ENCODE measurements at regions not wholly inside any gene's neighbourhood (a gene's known extent, or its start where the extent isn't known, plus 50 kb on each side); places are given as distances from the start of the nearest gene placed in this dataset.

- no peak overlapping the region for H3K27ac Mint-ChIP-seq (ENCODE audit: unreplicated experiment)
- CTCF ChIA-PET: no interaction called here
- intact Hi-C loops (cut with micrococcal nuclease; ENCODE audit: unreplicated experiment): no loop called here
Observed at GRCh38 chr12:19885093-19885812, 446.0 kb downstream of the AEBP2 start.

GRCh38 chr12:19886065-19886464, 446.8 kb downstream of the AEBP2 start:
- H3K9me3 Mint-ChIP-seq (ENCODE audit: unreplicated experiment): no peaks in the 10 kb centered on the region
- no peak overlapping the region for H3K4me3 Mint-ChIP-seq (ENCODE audit: unreplicated experiment)
- POLR2A ChIA-PET: no interaction called here
- H3K9me3 ChIP-seq: no peaks in the 10 kb centered on the region
- no TSS peak for BruUV-seq (replicated peaks)
- no peaks in the 10 kb centered on the region for H3K4me1 Mint-ChIP-seq (ENCODE audit: low read depth, unreplicated experiment)
- no peaks in the 10 kb centered on the region; the same call in 1 of the 2 replicates for H3K36me3 ChIP-seq (ENCODE audit: control insufficient read depth, insufficient read depth, low read length)
- intact Hi-C loops (cut with micrococcal nuclease; ENCODE audit: unreplicated experiment): no loop called here
- H3K36me3 Mint-ChIP-seq (ENCODE audit: insufficient read depth, unreplicated experiment): no peaks in the 10 kb centered on the region
- H3K27ac Mint-ChIP-seq (ENCODE audit: unreplicated experiment): no peak overlapping the region
- H3K27me3 ChIP-seq (replicated peaks; ENCODE audit: control insufficient read depth, insufficient read depth, low read length): no peaks in the 10 kb centered on the region
- H3K27me3 Mint-ChIP-seq (ENCODE audit: insufficient read depth, unreplicated experiment): no peaks in the 10 kb centered on the region
- no peak overlapping the region for H3K4me3 ChIP-seq (ENCODE audit: low read depth, low read length)
- no peak for DNase-seq
- TF ChIP-seq, protein P1, sequence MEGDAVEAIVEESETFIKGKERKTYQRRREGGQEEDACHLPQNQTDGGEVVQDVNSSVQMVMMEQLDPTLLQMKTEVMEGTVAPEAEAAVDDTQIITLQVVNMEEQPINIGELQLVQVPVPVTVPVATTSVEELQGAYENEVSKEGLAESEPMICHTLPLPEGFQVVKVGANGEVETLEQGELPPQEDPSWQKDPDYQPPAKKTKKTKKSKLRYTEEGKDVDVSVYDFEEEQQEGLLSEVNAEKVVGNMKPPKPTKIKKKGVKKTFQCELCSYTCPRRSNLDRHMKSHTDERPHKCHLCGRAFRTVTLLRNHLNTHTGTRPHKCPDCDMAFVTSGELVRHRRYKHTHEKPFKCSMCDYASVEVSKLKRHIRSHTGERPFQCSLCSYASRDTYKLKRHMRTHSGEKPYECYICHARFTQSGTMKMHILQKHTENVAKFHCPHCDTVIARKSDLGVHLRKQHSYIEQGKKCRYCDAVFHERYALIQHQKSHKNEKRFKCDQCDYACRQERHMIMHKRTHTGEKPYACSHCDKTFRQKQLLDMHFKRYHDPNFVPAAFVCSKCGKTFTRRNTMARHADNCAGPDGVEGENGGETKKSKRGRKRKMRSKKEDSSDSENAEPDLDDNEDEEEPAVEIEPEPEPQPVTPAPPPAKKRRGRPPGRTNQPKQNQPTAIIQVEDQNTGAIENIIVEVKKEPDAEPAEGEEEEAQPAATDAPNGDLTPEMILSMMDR (IDR thresholded peaks at IDR 0.05; ENCODE audit: insufficient read depth in 1 of 2, low read depth in 1 of 2, low read length in 1 of 2, severe bottlenecking in 1 of 2, unreplicated experiment in 1 of 2): no peak
- H3K4me1 ChIP-seq: peaks cover 10% of the 10 kb centered on the region
- CTCF ChIA-PET: no interaction called here

More at GRCh38 chr12:19885093-19885812, 446.0 kb downstream of the AEBP2 start:
- Mint-ChIP-seq H3K27me3 (ENCODE audit: insufficient read depth, unreplicated experiment) (peaks cover 2% of the 10 kb centered on the region), H3K4me1 (ENCODE audit: low read depth, unreplicated experiment) (no peaks in the 10 kb centered on the region), H3K36me3 (ENCODE audit: insufficient read depth, unreplicated experiment) (no peaks in the 10 kb centered on the region), H3K4me3 (ENCODE audit: unreplicated experiment) (no peak overlapping the region), H3K9me3 (ENCODE audit: unreplicated experiment) (no peaks in the 10 kb centered on the region)
- H3K27me3 ChIP-seq (replicated peaks; ENCODE audit: control insufficient read depth, insufficient read depth, low read length): no peaks in the 10 kb centered on the region
- TF ChIP-seq, protein P1 (IDR thresholded peaks at IDR 0.05; ENCODE audit: insufficient read depth in 1 of 2, low read depth in 1 of 2, low read length in 1 of 2, severe bottlenecking in 1 of 2, unreplicated experiment in 1 of 2): no peak
- H3K4me1 ChIP-seq: peaks cover 10% of the 10 kb centered on the region
- POLR2A ChIA-PET: no interaction called here
- no peak for DNase-seq
- H3K9me3 ChIP-seq: no peaks in the 10 kb centered on the region
- H3K4me3 ChIP-seq (ENCODE audit: low read depth, low read length): no peak overlapping the region
- no TSS peak for BruUV-seq (replicated peaks)
- no peaks in the 10 kb centered on the region; the same call in 1 of the 2 replicates for H3K36me3 ChIP-seq (ENCODE audit: control insufficient read depth, insufficient read depth, low read length)

DNA sequence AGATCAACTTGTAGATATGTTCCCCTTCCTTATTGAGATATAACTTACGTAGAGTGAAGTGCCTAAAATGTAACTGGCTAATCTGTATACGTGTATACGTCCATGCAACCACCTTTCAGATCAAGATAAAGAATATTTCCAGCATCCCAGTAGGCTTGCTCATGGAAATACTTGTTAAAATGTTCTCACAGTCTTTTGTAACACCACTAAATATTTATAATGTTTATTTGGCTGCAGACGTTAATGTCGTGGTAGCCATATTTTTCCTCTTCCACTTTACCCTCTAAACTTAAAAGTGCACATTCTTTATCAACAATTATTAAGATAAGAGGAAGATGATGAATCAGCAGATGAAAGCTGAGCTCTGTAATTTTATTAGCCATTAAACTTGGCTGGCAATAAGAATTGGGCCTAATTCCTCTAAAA, 447.4 kb downstream of the AEBP2 start:
- H3K9me3 ChIP-seq: no peaks in the 10 kb centered on the region
- H3K4me3 ChIP-seq (ENCODE audit: low read depth, low read length): no peak overlapping the region
- no peak overlapping the region for H3K27ac Mint-ChIP-seq (ENCODE audit: unreplicated experiment)
- H3K4me3 Mint-ChIP-seq (ENCODE audit: unreplicated experiment): no peak overlapping the region
- H3K27me3 ChIP-seq (replicated peaks; ENCODE audit: control insufficient read depth, insufficient read depth, low read length): no peaks in the 10 kb centered on the region
- POLR2A ChIA-PET: no interaction called here
- TF ChIP-seq, protein P1 (IDR thresholded peaks at IDR 0.05; ENCODE audit: insufficient read depth in 1 of 2, low read depth in 1 of 2, low read length in 1 of 2, severe bottlenecking in 1 of 2, unreplicated experiment in 1 of 2): no peak
- DNase-seq: no peak
- peaks cover 10% of the 10 kb centered on the region for H3K4me1 ChIP-seq
- CTCF ChIA-PET: no interaction called here
- H3K36me3 ChIP-seq (ENCODE audit: control insufficient read depth, insufficient read depth, low read length): no peaks in the 10 kb centered on the region; the same call in 1 of the 2 replicates
- H3K9me3 Mint-ChIP-seq (ENCODE audit: unreplicated experiment): no peaks in the 10 kb centered on the region
- no TSS peak for BruUV-seq (replicated peaks)
- no peaks in the 10 kb centered on the region for H3K27me3 Mint-ChIP-seq (ENCODE audit: insufficient read depth, unreplicated experiment)
- H3K4me1 Mint-ChIP-seq (ENCODE audit: low read depth, unreplicated experiment): no peaks in the 10 kb centered on the region
- no peaks in the 10 kb centered on the region for H3K36me3 Mint-ChIP-seq (ENCODE audit: insufficient read depth, unreplicated experiment)
- intact Hi-C loops (cut with micrococcal nuclease; ENCODE audit: unreplicated experiment): no loop called here
